HEK293 (cell line): ENCODE measurements at regions not wholly inside any gene's neighbourhood (a gene's known extent, or its start where the extent isn't known, plus 50 kb on each side); places are given as distances from the start of the nearest gene placed in this dataset.

Source experiments
- BCL11B ChIP-seq: fragments of 450-650 bp; formaldehyde crosslinking; IDR thresholded peaks from 2 replicates; pipeline ENCODE4 v1.5.1; 2016; ENCODE audit warnings: low read depth, missing biosample characterization, missing genetic modification characterization
- CTCF ChIP-seq: fragments of 450-650 bp; formaldehyde crosslinking; IDR thresholded peaks from 2 replicates; pipeline ENCODE4 v1.5.1; 2016; ENCODE audit warnings: missing biosample characterization, missing genetic modification characterization
- PBX3 ChIP-seq: sonication (generic); formaldehyde crosslinking; IDR thresholded peaks from 2 replicates; pipeline ENCODE4 v1.8.1; 2022; ENCODE audit warnings: mild to moderate bottlenecking, moderate library complexity, missing genetic modification reagents
- SP2 ChIP-seq: fragments of 450-650 bp; formaldehyde crosslinking; IDR thresholded peaks from 2 replicates; pipeline ENCODE4 v1.5.1; 2016; ENCODE audit warnings: missing biosample characterization, missing genetic modification characterization
- ZNF174 ChIP-seq: fragments of 450-650 bp; formaldehyde crosslinking; IDR thresholded peaks from 2 replicates; pipeline ENCODE4 v1.5.0; 2017; ENCODE audit warnings: missing biosample characterization, mild to moderate bottlenecking, missing genetic modification characterization
- ZNF324 ChIP-seq: fragments of 450-650 bp; formaldehyde crosslinking; IDR thresholded peaks from 2 replicates; pipeline ENCODE4 v1.5.1; 2016; ENCODE audit warnings: missing biosample characterization, missing genetic modification characterization

- TF ChIP-seq ZNF174 (tag by site-specific recombination) (no peak), CTCF (no peak), PBX3 (CRISPR knock-in tag) (no peak), BCL11B (tag by site-specific recombination) (no peak), SP2 (tag by site-specific recombination) (no peak), ZNF324 (tag by site-specific recombination) (no peak)
Measured at GRCh38 chr20:16107172-16107870, 465.9 kb downstream of the KIF16B start.
